ENCODE measurements at regions not wholly inside any gene's neighbourhood (a gene's known extent, or its start where the extent isn't known, plus 50 kb on each side); places are given as distances from the start of the nearest gene placed in this dataset.
"Not testable (repeated sequence)": the region's sequence is repeated elsewhere in the genome, so short reads cannot be mapped to it uniquely, and the experiment has no call there.

GRCh38 chr10:33695536-33695935 lies 361.1 kb upstream of the NRP1 start:
- no peak overlapping the region for H3K27ac ChIP-seq
- TF ChIP-seq CTCF (IDR thresholded peaks at IDR 0.05) (no peak), ZFX (IDR thresholded peaks at IDR 0.05; ENCODE audit: borderline replicate concordance) (no peak)

- not testable (repeated sequence) for H3K27ac ChIP-seq
Observed at GRCh38 chr10:33690536-33690935, 356.1 kb upstream of the NRP1 start.

- TF ChIP-seq CTCF (IDR thresholded peaks at IDR 0.05) (no peak), ZFX (IDR thresholded peaks at IDR 0.05; ENCODE audit: borderline replicate concordance) (no peak)
- H3K27ac ChIP-seq = no peak overlapping the region
Observed at GRCh38 chr10:33688506-33688905, 354.0 kb upstream of the NRP1 start.

GRCh38 chr10:33684211-33684611 lies 349.7 kb upstream of the NRP1 start:
- no peak overlapping the region for H3K27ac ChIP-seq
- TF ChIP-seq CTCF (IDR thresholded peaks at IDR 0.05) = no peak
- TF ChIP-seq ZFX (IDR thresholded peaks at IDR 0.05; ENCODE audit: borderline replicate concordance) = no peak

DNA sequence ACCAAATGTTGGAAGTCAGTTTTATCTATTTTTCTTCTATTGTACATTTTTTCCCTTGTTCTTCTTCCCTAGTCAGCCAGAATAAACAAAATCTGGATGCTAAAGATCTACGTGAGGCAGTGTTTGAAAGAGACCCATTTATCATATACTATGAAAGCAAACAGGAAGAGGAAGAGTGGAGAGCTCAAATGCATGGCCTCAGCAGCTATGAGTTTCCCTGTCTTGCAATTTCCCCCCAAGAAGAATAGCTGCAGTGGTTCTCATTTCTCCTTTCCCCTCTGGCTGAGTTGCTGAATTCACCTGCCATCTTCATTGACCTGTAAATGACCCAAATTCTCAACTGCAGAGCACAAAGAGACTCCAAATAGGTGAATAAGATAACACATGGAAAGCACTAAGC lies 347.1 kb upstream of the NRP1 start:
- H3K27ac ChIP-seq = no peak overlapping the region

GRCh38 chr10:33680036-33680435 lies 345.6 kb upstream of the NRP1 start:
- H3K27ac ChIP-seq = no peak overlapping the region
- TF ChIP-seq CTCF (IDR thresholded peaks at IDR 0.05) = no peak
- no peak for TF ChIP-seq ZFX (IDR thresholded peaks at IDR 0.05; ENCODE audit: borderline replicate concordance)

More for the DNA sequence above, 347.1 kb upstream of the NRP1 start:
- no peak for TF ChIP-seq CTCF (IDR thresholded peaks at IDR 0.05)
- no peak for TF ChIP-seq ZFX (IDR thresholded peaks at IDR 0.05; ENCODE audit: borderline replicate concordance)

- TF ChIP-seq ZFX (IDR thresholded peaks at IDR 0.05; ENCODE audit: borderline replicate concordance) = no peak
- TF ChIP-seq CTCF (IDR thresholded peaks at IDR 0.05) = no peak
- H3K27ac ChIP-seq = no peak overlapping the region
Observed at GRCh38 chr10:33676606-33677339, 342.3 kb upstream of the NRP1 start.
